GM18858 (cell line): ENCODE measurements at regions not wholly inside any gene's neighbourhood (a gene's known extent, or its start where the extent isn't known, plus 50 kb on each side); places are given as distances from the start of the nearest gene placed in this dataset.
A peak's percentile ranks its signal among the peaks of the same experiment; 100 is the strongest.
"Not testable (repeated sequence)": the region's sequence is repeated elsewhere in the genome, so short reads cannot be mapped to it uniquely, and the experiment has no call there.

ENCODE experiments used
- ATAC-seq: cut with Tn5 transposase; IDR thresholded peaks from one replicate; pipeline ENCODE4 v1.9.1; 2021; ENCODE audit not compliant: unreplicated experiment

DNA sequence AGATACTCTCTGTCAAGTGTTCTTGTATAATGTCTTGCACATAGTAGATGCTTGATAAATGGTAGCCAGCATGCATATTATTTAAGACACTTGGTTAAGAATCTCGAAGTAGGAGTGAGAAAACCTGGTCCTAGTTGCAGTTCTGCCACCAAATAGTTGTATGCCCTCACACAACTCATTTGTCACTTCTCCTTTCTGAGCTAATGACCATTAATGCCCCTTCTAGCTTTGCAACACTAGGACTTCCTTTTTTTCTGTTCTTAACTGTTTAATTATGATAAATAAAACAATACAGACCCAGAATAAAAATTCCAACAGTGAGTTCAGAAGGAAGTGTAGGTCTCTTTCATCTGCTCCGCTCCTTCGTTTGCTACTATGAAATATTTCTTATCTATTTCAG lies 453.6 kb downstream of the TMEM135 start:
- ATAC-seq, result no peak

DNA sequence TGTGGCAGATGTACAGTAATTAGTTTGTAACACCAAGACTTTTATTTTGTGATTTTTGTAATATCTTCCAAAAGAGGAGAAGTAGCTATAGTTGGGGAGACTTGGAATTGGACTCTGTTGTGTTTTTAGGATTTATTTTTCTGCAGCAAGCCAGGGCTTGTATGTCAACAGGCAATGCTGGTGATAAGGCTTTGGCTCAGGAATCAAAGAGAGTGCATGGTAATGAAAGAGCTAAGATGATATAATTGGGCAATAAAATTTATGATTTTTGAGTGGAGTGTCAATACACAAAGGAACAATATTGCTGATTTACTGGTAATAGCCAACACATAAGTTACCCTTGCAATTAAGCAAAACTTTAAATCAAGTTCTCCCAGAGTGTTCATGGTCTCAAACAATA lies 452.9 kb downstream of the TMEM135 start:
- ATAC-seq, result no peak

DNA sequence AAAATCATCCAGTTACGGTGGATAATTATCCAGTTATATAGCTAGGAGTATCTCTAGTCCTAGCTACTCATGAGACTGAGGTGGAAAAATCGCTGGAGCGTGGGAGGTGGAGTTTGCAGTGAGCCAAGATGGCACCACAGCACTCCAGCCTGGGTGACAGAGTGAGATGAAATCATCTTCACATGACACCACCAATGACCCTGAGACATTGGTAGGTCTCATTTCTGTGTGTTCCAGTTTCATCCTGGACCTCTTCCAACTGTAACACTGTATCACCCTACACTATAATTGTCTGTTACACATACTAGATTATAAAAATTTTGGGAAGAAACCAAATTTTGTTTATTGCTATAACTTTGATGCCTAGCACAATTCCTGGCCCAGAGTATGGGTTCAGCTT lies 446.8 kb downstream of the TMEM135 start:
- no peak for ATAC-seq

DNA sequence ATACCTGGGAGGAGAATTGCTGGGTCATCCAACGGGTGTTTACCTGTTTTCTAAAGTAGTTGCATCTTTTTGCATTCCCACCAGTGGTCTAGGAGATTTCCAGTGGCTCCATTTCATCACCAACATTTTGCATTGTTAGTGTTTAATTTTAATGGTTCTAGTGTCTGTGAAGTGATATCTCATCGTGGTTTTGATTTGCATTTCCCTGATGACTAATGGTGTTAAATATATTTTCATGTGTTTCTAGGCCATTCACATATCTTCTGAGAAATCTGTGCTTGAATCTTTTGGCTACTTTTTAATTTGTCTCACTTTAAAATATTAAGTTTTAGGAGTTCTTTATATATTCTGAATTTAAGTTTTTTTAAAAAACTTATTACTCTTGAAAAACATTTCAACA lies 439.6 kb downstream of the TMEM135 start:
- ATAC-seq, result no peak

DNA sequence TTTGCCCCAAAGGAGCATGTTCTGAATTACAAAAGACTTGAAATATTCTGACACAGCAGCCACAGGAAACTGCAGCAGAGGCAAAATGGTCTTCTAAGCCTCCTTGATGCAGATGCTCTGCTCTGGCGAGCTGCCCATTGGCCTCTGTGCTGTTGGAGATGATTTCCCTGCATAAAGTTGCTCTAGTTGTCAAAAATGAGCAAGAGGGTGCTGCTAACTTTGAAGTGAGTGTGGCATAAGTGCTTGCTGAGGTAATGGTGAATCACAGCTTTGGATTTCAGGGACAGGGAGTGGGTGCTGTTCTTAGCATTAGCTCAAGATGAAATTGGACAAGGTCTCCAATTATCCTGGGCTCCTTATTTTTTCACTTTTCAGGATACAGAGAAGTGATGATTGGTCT lies 435.4 kb downstream of the TMEM135 start:
- no peak for ATAC-seq

DNA sequence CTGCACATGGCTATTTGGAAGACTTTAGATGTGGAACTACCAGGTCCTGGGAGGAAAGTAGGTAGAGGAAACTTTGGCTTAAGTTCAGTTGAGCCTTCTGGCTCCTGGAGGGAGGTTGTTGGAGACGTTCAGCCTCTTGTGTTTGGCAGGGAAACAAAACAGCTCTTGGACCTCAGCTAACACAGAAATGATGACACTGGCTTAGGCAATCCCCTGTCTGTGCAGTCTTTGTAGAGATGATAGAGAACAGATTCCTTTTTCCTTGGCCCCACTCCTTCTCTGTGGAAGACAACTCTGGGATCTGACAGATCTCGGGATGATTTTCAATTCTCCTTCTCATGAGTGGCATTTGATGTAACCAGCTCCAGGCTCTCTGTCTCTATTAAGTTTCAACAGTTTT lies 428.5 kb downstream of the TMEM135 start:
- no peak for ATAC-seq

DNA sequence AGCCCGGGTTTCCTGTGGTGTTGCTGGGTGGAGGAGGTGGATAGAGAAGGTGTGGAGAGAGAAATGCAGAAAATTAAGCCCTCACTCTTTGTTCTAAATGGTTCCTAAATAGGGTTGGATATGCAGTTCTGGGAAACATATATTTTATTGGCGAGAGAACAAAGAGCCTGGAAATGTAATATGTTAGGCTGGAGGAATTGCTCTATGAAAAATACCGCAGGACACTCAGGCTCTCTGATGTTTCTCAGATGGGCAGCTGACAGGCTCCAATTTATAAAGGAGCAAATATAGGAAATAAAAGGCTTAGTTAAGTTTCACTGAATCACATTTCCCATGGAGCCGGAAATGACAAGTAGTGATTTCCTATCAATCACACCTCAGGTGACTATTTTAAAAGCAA lies 428.0 kb downstream of the TMEM135 start:
- ATAC-seq, result no peak

DNA sequence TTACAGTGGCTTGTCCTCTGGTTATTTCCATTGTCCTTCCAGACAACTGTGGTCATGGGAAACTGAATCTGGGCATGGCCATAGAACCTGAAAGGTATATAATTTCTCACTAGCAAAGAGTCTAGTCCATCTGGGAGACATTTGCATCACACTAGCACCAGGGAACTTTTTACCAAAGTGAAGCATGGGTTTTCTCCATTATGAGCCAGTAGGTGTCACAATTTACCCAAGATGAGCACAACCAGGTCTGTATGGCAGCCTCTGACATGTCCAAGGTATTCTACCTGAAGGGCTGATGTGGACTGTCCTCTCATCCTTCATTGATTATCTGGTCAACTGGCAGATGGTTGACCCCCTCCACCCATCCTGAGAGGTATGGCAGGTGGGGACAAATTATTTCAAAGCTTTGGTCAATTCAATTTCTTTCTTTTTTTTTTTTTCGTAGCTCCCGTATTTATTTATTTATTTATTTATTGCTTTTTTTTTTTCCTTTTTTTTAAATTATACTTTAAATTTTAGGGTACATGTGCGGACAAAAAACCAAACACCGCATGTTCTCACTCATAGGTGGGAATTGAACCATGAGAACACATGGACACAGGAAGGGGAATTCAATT lies 425.9 kb downstream of the TMEM135 start:
- ATAC-seq, result peak; percentile 59

DNA sequence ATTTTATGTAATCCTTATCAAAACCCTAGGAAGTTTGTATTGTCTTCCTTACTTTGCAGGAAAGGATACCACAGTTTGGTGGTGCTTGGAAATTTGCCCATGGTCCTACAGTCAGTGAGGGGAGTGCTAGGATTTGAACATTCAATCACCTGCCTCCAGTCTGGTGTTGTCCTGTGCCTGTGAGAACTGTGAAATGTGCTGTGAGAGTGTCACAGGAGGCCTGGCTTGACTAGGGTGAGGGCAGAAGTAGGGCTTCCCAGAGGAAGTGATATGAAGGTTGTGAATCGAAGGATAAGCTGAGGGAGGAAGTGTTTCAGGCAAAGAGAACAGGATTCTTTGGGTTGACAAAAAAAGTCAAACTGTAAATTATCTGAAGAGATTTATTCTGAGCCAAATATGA lies 424.4 kb downstream of the TMEM135 start:
- no peak for ATAC-seq

DNA sequence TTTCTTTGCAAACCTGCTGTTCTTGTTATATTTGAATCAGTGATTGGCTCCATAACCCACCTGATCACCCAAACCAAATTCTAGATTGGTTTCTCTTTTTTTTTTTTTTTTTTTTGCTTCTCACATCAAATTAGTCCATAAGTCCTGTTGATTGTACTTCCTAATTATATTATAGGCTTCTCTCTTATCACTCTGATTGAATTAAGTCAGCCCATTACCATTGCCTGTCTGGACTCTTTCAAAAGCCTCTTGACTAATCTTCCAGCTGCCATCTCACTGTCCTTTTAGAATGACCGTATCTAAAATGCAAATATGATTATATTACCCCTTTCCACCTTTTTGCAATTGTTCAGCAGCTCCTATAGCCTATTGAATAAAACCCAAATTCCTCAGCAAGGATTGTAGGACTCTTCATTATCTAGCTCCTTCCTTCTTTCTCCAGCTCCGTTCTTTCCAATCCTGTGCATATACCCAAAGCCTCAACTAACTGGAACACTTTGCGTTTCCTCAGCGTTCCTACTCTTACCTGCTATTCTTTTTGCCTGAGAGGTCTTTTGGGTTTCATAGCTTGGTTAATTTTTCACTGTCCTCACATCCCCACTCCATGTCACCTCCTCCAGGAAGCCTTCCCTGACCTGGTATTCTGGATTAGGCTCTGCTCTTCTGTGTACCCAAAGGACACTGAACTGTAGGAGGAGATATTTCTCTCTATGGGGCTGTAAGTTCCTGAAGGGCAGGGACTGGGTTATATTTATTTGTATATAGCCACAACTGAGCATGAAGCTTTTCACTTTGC lies 423.3 kb downstream of the TMEM135 start:
- ATAC-seq, result no peak

DNA sequence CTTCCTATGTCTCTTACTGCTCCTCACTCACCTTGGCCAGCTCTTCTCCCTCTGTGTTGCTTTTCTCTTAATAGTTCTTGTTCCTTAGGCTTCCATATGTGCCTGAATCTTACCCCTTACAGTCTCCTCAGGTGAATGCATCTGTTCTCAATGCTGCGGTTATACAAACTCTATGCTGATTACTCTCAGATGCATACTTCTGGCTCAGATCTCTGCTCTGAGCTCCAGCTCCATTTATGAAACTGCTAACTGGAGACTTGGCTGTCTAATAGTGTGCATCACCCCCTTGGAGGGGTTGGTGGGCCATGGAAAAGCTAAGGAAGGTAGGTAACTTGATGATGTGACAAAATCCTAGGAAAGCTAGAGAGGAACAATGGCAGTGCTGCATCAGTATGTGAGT lies 422.5 kb downstream of the TMEM135 start:
- ATAC-seq, result no peak

DNA sequence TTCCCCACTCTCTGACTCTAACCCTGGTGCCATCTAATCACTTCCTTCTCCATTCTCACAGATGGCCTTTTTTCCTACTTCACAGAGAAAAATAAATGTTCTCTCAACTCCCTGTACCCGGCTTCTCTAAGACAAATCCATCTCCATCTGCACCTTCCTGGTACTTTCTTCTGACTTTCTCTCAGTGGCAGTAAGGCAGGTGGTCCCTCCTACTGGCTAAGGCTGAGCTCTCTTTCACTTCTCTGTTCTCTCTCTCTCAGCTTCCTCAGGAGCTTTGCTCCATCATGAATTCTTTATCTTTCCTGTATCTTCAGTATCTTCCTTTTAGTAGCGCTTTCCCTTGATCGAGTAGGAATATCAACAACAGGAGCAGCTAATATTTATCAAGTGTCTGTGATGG lies 421.6 kb downstream of the TMEM135 start:
- ATAC-seq, result no peak

DNA sequence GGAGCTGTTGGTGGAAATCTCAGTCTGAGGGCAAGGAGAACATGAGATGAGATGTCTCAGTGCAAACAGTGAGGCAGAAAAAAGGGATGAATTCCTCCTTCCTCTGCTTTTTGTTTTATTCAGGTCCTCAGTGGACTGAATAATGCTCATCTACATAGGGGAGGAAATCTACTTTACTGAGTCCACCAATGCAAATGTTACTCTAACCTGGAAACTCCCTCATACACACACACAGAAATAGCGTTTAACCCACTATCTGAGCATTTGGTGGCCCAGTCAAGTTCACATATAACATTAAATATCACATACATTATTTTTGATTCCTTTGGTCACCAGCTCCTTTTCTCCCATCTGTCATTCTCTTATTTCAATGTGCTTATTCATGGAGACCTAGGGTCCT lies 418.8 kb downstream of the TMEM135 start:
- ATAC-seq, result peak; percentile 44

DNA sequence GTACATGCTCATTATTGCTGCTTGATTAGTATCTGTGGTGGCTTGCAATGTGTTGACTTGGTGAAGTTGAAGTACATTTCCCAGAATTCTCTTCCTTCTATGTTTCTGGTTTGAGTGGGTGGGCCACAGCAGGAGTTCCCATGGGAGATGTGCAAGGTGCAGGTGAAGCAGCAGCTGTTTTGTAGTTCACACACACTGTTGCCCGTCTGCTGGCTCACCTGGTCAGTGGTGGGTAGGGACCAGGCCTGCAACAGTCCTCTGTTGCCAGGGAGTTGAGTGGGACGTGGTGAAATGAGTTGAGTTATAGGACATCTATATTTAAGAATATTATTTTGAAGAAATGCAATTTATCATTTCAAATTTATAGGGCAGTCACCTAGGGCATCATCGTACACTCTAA lies 417.4 kb downstream of the TMEM135 start:
- no peak for ATAC-seq

DNA sequence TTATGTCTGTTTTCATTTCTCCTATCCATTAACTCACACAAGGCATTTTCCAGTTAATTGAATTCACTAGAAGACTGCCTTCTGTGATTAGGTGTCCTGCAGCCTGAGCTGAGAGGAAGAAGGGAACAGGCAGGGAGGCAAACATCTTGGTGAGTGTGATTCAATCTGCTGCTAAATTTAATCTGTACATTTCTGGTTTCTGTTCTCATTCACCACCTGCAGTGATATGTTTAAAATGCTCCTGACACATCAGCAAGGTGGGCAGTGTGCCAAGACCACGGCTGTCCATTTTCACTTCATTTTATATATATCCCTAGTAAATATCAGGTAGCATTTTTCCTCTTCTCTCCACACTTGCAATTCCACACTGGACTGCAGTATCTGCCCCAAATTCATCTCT lies 416.5 kb downstream of the TMEM135 start:
- ATAC-seq, result peak; percentile 86

DNA sequence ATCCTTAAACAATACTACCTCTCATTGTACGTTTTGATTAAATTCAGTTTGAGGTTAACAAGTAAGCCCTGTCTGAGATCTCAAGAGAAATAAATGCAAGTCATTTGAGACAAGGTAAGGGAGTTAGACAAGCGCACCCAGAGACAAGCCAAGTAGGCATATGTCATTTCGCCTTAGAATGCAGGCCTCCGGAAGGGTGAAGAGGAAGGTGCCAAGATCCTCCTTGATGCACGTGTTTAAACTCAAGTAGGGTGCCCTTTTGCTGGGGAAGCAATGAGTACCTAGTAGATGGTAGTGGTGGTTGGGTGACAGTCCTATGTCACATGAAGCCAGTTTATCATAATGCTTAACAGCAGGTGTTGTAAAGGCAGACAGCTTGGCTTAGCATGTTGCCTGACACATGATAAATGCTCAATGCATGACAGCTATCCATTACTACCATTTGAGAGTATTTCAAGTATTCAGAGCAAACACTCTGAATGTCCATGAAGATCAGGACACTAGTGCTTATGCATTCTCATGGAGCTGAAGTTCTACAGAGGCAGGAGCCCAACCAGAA lies 415.9 kb downstream of the TMEM135 start:
- ATAC-seq, result no peak

DNA sequence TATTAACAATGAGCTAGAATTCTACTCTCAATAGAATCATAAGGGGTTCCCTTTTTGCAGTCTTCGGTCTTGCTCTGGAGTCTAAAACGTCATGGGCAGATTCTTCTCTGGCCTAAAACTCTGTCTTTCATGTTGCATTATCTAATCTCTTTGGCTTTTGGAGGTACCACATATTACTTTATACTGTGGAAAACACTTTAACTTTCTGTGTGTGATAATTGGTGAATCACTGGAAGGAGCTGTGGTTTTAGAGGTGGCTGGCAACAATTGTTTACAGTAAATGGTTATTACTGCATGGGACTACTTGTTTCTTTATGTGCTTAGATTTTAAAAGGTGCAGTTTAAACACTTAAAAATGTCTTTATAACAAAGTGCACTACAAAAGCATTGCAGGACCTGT lies 414.3 kb downstream of the TMEM135 start:
- ATAC-seq, result not testable (repeated sequence)

DNA sequence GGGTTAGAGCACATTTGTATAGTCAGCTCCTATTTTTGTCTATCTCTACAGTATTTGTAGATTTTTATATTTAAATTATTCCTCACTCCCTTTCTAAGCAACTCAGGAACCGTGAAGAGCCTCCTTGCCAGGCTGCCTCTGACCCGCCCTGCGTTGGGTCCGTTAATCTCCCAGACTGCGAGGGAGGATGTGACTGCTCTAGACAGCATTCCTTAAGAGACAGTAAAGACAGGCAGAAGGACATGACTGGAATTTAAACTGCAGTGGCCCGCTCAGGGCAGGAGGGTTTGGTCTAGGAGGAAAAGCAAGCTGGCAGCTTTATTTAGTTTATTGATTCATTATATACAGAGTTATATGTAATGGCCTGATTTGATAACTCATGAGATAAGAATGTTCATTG lies 413.7 kb downstream of the TMEM135 start:
- ATAC-seq, result no peak

DNA sequence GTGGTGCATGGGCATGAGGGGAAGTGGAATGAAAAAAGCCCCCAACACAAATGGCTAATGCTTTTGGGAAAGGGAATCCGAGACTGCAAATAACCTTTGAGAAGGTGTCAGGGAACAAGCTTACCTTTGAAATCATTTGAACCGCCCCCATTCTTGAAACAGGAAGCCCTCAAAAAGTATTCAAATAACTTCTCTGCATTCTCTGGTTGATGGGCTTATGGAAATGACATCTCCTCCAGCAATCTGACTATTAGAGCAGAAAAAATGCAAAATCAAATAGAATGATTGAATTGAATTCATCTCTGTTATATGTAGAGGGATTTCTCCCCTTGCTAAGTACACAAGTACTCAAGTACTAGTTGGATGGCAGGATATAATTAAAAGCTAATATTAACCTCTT lies 409.9 kb downstream of the TMEM135 start:
- no peak for ATAC-seq

DNA sequence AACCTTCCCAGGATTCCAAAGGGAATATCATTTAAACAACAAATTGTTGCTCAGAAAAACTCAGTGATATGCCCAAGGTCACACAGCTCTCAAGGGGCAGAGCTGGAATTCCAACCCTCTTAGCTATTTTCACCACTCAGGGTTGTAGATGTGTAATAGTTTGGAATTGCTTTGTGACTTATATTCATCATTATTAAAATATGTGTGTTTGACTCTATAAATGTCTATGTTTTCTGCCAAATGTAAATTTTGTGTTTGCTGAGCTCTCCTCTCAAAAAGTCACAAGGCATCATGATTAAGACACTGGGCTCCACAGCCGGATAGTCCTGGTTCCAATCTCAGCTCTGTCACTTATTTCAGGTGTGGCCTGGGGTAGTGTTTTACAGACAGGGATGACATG lies 407.3 kb downstream of the TMEM135 start:
- no peak for ATAC-seq

DNA sequence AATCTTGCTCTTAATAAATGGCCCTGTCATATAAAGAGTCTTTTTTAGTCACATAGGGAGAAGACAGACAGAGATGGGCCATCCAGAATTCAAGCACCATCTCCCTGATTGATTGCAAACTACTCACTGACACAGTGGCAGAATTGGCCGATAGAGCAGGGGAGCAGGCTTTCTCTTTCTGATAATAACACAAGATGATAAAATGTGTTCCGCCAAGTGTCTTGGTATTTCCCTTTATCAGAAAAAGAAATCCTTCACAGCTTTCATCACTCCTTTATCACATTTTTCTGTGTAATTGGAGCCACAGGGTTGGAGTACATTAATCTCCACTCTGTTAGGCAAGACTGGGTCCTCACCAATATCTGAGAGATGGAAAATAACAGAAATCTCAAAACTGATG lies 406.0 kb downstream of the TMEM135 start:
- ATAC-seq, result no peak

DNA sequence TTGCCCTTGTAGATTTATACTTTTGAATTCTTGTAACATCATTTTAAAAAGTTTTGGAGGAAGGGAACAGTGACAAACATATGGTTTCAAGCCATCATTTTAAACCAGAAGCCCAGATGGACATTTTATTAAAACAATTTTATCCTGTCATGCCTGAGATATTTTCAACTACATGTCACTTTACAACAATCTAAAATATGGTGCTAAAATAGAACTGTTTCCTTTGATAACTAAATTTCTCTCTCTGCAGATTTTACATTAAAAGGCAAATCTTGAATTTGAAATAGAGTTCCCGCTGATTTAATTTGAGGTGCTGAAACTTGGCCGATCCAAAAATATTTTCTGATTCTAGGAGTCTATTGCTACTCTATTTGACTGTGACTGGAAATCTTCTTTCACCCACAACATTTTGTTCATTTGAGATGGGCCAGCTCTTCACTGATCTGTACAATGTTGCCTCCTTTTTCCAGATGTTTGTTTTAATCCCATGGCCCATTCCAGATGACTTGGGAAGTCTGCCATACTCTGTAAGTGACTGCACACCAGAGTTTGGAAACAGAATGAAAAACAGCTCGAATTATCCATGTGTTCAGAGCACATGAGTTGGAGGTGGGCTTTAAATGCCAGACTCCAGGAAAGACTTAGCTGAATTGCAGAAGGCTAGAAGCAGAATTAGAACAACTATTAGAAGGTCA lies 402.5 kb downstream of the TMEM135 start:
- ATAC-seq, result no peak
